IPS-NIHi11 (cell line): ENCODE measurements at regions not wholly inside any gene's neighbourhood (a gene's known extent, or its start where the extent isn't known, plus 50 kb on each side); places are given as distances from the start of the nearest gene placed in this dataset.

Experiments
- DNase-seq: peaks from one replicate; pipeline ENCODE4 v3.0.0; 2012; ENCODE audit warnings: mixed read lengths, low spot score

- no peak for DNase-seq
These were observed 109.9 kb upstream of the CLMP start for GRCh38 chr11:123304828-123305466.

GRCh38 chr11:123303924-123304323, 108.9 kb upstream of the CLMP start:
- no peak for DNase-seq

- DNase-seq: no peak
These were observed 107.7 kb upstream of the CLMP start for GRCh38 chr11:123302751-123303195.

GRCh38 chr11:123301696-123302400, 106.8 kb upstream of the CLMP start:
- DNase-seq: peak; percentile 92

GRCh38 chr11:123301013-123301591, 106.1 kb upstream of the CLMP start:
- DNase-seq: no peak

- DNase-seq: no peak
These were observed 104.7 kb upstream of the CLMP start for GRCh38 chr11:123299721-123300120.

GRCh38 chr11:123298488-123299447, 103.7 kb upstream of the CLMP start:
- DNase-seq: no peak

GRCh38 chr11:123292647-123293046, 97.6 kb upstream of the CLMP start:
- no peak for DNase-seq

- no peak for DNase-seq
These were observed 96.3 kb upstream of the CLMP start for GRCh38 chr11:123291201-123291869.

GRCh38 chr11:123286761-123287160, 91.7 kb upstream of the CLMP start:
- DNase-seq: no peak

- DNase-seq: no peak
These were observed 91.2 kb upstream of the CLMP start for GRCh38 chr11:123286255-123286654.

- no peak for DNase-seq
These were observed 89.4 kb upstream of the CLMP start for GRCh38 chr11:123284454-123284853.

- no peak for DNase-seq
These were observed 87.5 kb upstream of the CLMP start for GRCh38 chr11:123282597-123282996.

- DNase-seq: no peak
These were observed 78.6 kb upstream of the CLMP start for GRCh38 chr11:123273616-123274015.

- DNase-seq: no peak
These were observed 77.5 kb upstream of the CLMP start for GRCh38 chr11:123272565-123272964.

GRCh38 chr11:123268156-123268555, 73.1 kb upstream of the CLMP start:
- DNase-seq: no peak

GRCh38 chr11:123265951-123266350, 70.9 kb upstream of the CLMP start:
- DNase-seq: no peak

GRCh38 chr11:123264431-123264780, 69.4 kb upstream of the CLMP start:
- DNase-seq: no peak

- peak; percentile 91 for DNase-seq
These were observed 66.5 kb upstream of the CLMP start for GRCh38 chr11:123261345-123262106.

GRCh38 chr11:123260511-123261211, 65.6 kb upstream of the CLMP start:
- no peak for DNase-seq
